Ascending aorta (tissue), 2 donors: ENCODE measurements at regions not wholly inside any gene's neighbourhood (a gene's known extent, or its start where the extent isn't known, plus 50 kb on each side); places are given as distances from the start of the nearest gene placed in this dataset.

Experiments
- DNase-seq, 2 donors: peaks; one replicate each; pipeline ENCODE4 v3.0.0-alpha.2; 2019; ENCODE audit warnings: low spot score in 2 of 2
- H3K27ac ChIP-seq, 2 donors: fragments of 200-600 bp; sonication (generic); one replicate each; pipeline ENCODE4 v1.5.1; 2016 to 2017; ENCODE audit warnings: mild to moderate bottlenecking in 1 of 2
- H3K27me3 ChIP-seq: fragments of 200-600 bp; sonication (generic); one replicate; pipeline ENCODE4 v1.5.1; 2017
- H3K36me3 ChIP-seq, 2 donors: fragments of 200-600 bp; sonication (generic); one replicate each; pipeline ENCODE4 v1.5.1; 2016
- H3K4me1 ChIP-seq, 2 donors: fragments of 200-600 bp; sonication (generic); one replicate each; pipeline ENCODE4 v1.5.1; 2016 to 2017; ENCODE audit warnings: mild to moderate bottlenecking in 1 of 2
- H3K4me3 ChIP-seq, 2 donors: fragments of 200-600 bp; sonication (generic); one replicate each; pipeline ENCODE4 v1.5.1; 2016 to 2017; ENCODE audit warnings: mild to moderate bottlenecking in 1 of 2
- H3K9me3 ChIP-seq, 2 donors: fragments of 200-600 bp; sonication (generic); one replicate each; pipeline ENCODE4 v1.5.1; 2016
- intact Hi-C: fragments of 100-400 bp; cut with DNase I; formaldehyde crosslinking; loops from one replicate; pipeline ENCODE4 v1.15.1; 2023
- TF ChIP-seq, protein P1 (sequence below), 3 experiments: fragments of 200-600 bp in 2 of 3; fragments of 450-650 bp in 1 of 3; sonication (generic) in 2 of 3; IDR thresholded peaks; one replicate each; pipeline ENCODE4 v1.5.1; 2016 to 2019; ENCODE audit warnings: antibody characterized with exemption in 3 of 3, mild to moderate bottlenecking in 1 of 3, moderate library complexity in 1 of 3

DNA sequence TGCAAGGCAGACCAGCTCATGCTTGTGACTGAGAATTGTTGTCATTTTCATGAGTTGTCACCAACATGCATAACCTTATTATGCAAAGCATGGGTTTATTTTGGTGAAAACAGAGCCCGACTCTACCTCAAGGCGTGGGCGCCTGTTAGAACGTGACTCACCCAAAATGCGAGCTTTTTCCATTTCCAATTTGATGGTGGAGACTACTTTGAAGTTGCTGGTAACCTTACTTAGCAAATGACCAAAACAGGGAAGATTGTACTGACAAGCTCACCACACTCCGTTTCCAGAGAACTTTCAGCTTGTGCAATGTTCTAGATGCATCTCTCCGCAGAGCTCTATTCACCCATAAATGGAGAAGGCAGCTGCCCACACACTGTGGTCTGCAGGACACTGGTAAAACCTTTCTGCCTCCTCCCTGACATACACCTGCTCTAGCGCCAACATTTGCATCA, 284.5 kb downstream of the MAF start:
- H3K4me3 ChIP-seq = no peak overlapping the region
- H3K9me3 ChIP-seq = no peaks in the 10 kb centered on the region
- H3K4me1 ChIP-seq = no peaks in the 10 kb centered on the region
- intact Hi-C loops = no loop called here
- DNase-seq = no peak
- H3K27ac ChIP-seq = no peak overlapping the region
- TF ChIP-seq, protein P1, sequence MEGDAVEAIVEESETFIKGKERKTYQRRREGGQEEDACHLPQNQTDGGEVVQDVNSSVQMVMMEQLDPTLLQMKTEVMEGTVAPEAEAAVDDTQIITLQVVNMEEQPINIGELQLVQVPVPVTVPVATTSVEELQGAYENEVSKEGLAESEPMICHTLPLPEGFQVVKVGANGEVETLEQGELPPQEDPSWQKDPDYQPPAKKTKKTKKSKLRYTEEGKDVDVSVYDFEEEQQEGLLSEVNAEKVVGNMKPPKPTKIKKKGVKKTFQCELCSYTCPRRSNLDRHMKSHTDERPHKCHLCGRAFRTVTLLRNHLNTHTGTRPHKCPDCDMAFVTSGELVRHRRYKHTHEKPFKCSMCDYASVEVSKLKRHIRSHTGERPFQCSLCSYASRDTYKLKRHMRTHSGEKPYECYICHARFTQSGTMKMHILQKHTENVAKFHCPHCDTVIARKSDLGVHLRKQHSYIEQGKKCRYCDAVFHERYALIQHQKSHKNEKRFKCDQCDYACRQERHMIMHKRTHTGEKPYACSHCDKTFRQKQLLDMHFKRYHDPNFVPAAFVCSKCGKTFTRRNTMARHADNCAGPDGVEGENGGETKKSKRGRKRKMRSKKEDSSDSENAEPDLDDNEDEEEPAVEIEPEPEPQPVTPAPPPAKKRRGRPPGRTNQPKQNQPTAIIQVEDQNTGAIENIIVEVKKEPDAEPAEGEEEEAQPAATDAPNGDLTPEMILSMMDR (IDR thresholded peaks at IDR 0.05) = no peak
- H3K36me3 ChIP-seq = no peaks in the 10 kb centered on the region
- no peaks in the 10 kb centered on the region for H3K27me3 ChIP-seq

DNA sequence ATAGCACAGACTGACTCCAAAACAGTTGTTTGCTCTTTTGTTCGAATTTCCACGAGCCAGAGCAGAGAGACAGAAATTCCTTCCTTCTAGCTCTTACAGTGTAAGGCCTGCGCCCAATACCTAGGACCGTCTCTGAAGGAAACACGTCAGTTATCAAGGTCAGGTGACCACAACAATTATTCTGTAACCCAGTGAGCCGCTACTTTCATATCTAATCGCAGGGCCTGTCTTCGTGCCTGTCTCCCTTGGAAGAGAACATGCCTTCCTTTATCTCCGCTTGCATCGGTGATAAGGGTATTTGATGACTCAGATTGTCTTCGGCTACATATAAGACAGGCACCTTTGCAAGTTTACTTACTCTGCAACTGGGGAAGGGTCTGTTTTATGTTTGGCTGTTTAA, 288.0 kb downstream of the MAF start:
- DNase-seq = no peak
- intact Hi-C loops = no loop called here
- Histone ChIP-seq H3K36me3 (no peaks in the 10 kb centered on the region), H3K27me3 (no peaks in the 10 kb centered on the region), H3K27ac (no peak overlapping the region), H3K9me3 (no peaks in the 10 kb centered on the region), H3K4me1 (no peaks in the 10 kb centered on the region), H3K4me3 (no peak overlapping the region)
- TF ChIP-seq, protein P1 (IDR thresholded peaks at IDR 0.05) = no peak

DNA sequence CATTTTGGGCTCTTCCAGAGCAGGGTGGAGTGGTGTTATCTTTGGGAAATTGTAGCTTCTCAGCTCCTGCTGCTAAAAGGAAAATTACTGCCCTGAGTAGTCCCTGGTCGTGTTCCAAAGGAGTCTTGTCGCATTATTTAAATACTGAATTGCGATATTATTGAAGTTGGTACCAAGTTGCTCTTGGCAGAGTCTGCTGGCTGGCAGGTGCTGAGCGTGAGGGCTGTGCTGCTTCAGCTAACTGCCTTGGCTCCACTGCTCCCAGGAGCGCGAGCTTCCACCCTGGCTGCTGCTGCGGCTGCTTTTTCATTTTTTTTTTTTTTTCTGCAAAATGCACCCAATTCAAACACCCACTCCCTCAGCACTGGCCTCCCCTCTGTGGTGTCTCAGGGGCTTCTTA, 289.8 kb downstream of the MAF start:
- H3K9me3 ChIP-seq = no peaks in the 10 kb centered on the region
- DNase-seq = no peak
- H3K4me3 ChIP-seq = no peak overlapping the region
- no peaks in the 10 kb centered on the region for H3K36me3 ChIP-seq
- no peak overlapping the region for H3K27ac ChIP-seq
- TF ChIP-seq, protein P1 (IDR thresholded peaks at IDR 0.05) = no peak
- H3K27me3 ChIP-seq = no peaks in the 10 kb centered on the region
- intact Hi-C loops = no loop called here
- H3K4me1 ChIP-seq = no peaks in the 10 kb centered on the region

DNA sequence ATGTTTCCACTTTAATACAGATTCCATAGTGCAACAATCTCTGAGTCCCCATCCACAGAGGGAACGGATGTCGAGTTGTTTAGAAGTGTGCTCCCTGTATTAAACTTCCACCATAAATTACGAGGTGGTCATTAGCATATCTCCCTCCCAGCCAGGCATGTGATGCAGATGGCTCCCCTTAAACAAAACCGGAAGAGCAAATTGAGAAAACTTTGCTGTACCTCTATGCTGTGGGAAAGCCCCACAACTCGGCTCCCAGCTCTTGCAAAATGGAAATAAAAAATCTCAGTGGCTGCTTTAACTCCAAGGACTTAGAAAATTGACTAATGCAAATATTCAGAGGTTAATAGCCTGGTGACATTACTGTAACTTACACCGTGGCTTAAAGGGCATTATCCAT, 290.9 kb downstream of the MAF start:
- Histone ChIP-seq H3K27me3 (no peaks in the 10 kb centered on the region), H3K4me1 (no peaks in the 10 kb centered on the region), H3K36me3 (no peaks in the 10 kb centered on the region), H3K9me3 (no peaks in the 10 kb centered on the region), H3K27ac (no peak overlapping the region), H3K4me3 (no peak overlapping the region)
- TF ChIP-seq, protein P1 (IDR thresholded peaks at IDR 0.05) = no peak
- intact Hi-C loops = no loop called here
- DNase-seq = no peak

DNA sequence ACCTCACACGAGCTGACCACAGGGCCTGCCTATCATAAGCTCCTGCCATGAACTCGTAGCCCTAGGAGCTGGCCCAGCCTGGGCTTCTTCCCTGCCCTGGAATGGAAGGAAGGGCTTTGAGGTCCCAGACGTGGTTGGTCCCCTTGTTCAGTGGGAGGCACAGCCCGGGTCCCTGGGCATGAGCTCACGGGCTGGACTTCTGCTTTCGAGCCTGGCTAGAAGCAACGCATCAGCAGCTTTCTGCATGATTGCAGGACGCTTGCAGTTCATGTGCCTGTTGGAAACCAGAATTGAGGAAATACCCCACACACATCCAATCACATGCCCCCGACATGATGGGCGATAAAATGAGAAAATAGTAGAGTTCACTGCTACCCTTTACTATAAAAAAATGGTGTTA, 293.3 kb downstream of the MAF start:
- DNase-seq = peak; percentile 31 to 72
- Histone ChIP-seq H3K27me3 (no peaks in the 10 kb centered on the region), H3K4me3 (no peak overlapping the region), H3K36me3 (no peaks in the 10 kb centered on the region), H3K27ac (no peak overlapping the region), H3K9me3 (no peaks in the 10 kb centered on the region), H3K4me1 (no peaks in the 10 kb centered on the region)
- intact Hi-C loops = no loop called here
- TF ChIP-seq, protein P1 (IDR thresholded peaks at IDR 0.05) = no peak

GRCh38 chr16:79305074-79305473, 295.5 kb downstream of the MAF start:
- Histone ChIP-seq H3K9me3 (no peaks in the 10 kb centered on the region), H3K4me3 (no peak overlapping the region), H3K27me3 (no peaks in the 10 kb centered on the region), H3K27ac (no peak overlapping the region), H3K4me1 (no peaks in the 10 kb centered on the region), H3K36me3 (no peaks in the 10 kb centered on the region)
- TF ChIP-seq, protein P1 (IDR thresholded peaks at IDR 0.05) = no peak
- intact Hi-C loops = no loop called here
- DNase-seq = no peak
